Muscle layer of colon (tissue), 2 donors: ENCODE measurements at regions not wholly inside any gene's neighbourhood (a gene's known extent, or its start where the extent isn't known, plus 50 kb on each side); places are given as distances from the start of the nearest gene placed in this dataset.

ENCODE experiments used
- H3K27ac ChIP-seq: one replicate; pipeline ENCODE4 v1.7.0; 2013; ENCODE audit warnings: low read depth, mild to moderate bottlenecking, low read length, moderate library complexity
- H3K27me3 ChIP-seq, 2 donors: one replicate each; pipeline ENCODE4 v1.7.0; 2013; ENCODE audit warnings: low read length in 2 of 2, mild to moderate bottlenecking in 2 of 2; ENCODE audit not compliant: insufficient read depth in 2 of 2, control insufficient read depth in 1 of 2
- H3K36me3 ChIP-seq: one replicate; pipeline ENCODE4 v1.7.0; 2013; ENCODE audit warnings: mild to moderate bottlenecking, low read length; ENCODE audit not compliant: insufficient read depth
- H3K4me1 ChIP-seq: one replicate; pipeline ENCODE4 v1.7.0; 2013; ENCODE audit warnings: mild to moderate bottlenecking, low read length; ENCODE audit not compliant: insufficient read depth
- H3K4me3 ChIP-seq, 2 donors: one replicate each; pipeline ENCODE4 v1.7.0; 2013; ENCODE audit warnings: low read length in 2 of 2, low read depth in 1 of 2, mild to moderate bottlenecking in 1 of 2, moderate library complexity in 1 of 2
- H3K9ac ChIP-seq: one replicate; pipeline ENCODE4 v1.7.0; 2013; ENCODE audit warnings: low read length
- H3K9me3 ChIP-seq: one replicate; pipeline ENCODE4 v1.7.0; 2013; ENCODE audit warnings: mild to moderate bottlenecking, low read length
- donor health status: abdominal sarcoma.
- donor health status: Adenocarcinoma of cecum.

DNA sequence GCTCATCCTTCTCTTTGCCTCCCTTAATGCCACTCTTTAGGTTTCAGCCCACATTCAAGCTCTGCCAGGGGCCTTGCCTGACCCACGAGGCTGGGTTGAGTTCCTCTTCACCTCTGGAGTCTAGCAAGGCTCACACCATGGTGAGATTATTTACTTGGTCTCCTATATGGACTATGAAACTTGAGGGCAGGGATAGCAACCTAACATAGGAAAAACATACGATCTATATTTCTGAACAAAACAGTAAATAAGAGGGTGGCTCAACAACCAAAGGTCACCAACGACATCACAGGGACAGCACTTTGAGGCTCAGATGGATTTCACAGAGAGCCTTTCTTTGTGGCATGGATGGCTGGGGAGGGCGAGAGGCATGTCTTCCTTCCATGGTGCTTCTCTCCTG, 197.0 kb downstream of the MAF start:
- H3K9ac ChIP-seq = no peak overlapping the region
- no peak overlapping the region for H3K27ac ChIP-seq
- no peaks in the 10 kb centered on the region for H3K36me3 ChIP-seq
- no peaks in the 10 kb centered on the region for H3K27me3 ChIP-seq
- no peaks in the 10 kb centered on the region for H3K4me1 ChIP-seq
- no peak overlapping the region for H3K4me3 ChIP-seq
- no peaks in the 10 kb centered on the region for H3K9me3 ChIP-seq

GRCh38 chr16:79402920-79403319, 197.6 kb downstream of the MAF start:
- H3K9me3 ChIP-seq = no peaks in the 10 kb centered on the region
- H3K9ac ChIP-seq = no peak overlapping the region
- no peak overlapping the region for H3K27ac ChIP-seq
- no peaks in the 10 kb centered on the region for H3K4me1 ChIP-seq
- no peaks in the 10 kb centered on the region for H3K27me3 ChIP-seq
- H3K36me3 ChIP-seq = no peaks in the 10 kb centered on the region
- H3K4me3 ChIP-seq = no peak overlapping the region

- H3K4me1 ChIP-seq = no peaks in the 10 kb centered on the region
- H3K9ac ChIP-seq = no peak overlapping the region
- H3K36me3 ChIP-seq = no peaks in the 10 kb centered on the region
- no peak overlapping the region for H3K27ac ChIP-seq
- no peaks in the 10 kb centered on the region for H3K27me3 ChIP-seq
- H3K4me3 ChIP-seq = no peak overlapping the region
- no peaks in the 10 kb centered on the region for H3K9me3 ChIP-seq
These were observed 198.2 kb downstream of the MAF start for GRCh38 chr16:79402356-79402755.

DNA sequence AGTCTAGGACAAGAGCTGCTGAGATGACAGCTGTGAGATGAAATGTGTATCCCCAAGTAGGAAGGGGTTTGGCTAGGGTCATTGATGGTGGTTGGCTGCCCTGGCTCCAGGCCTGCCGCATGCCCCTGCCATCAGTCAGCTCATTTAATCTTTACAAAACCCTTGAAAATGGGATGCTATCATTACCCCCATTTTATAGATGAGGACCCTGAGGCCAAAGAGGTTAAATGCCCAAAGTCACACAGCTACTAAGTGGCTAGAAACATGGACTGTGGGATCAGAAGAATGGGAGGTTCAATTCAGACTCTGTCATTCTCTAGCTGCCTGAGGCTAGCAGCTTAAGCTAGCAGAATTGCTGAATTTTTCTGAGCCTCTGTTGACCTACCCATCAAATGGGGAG, 198.8 kb downstream of the MAF start:
- no peaks in the 10 kb centered on the region for H3K36me3 ChIP-seq
- H3K9ac ChIP-seq = no peak overlapping the region
- H3K4me1 ChIP-seq = no peaks in the 10 kb centered on the region
- H3K27me3 ChIP-seq = no peaks in the 10 kb centered on the region
- no peak overlapping the region for H3K4me3 ChIP-seq
- no peak overlapping the region for H3K27ac ChIP-seq
- no peaks in the 10 kb centered on the region for H3K9me3 ChIP-seq

GRCh38 chr16:79401157-79401556, 199.4 kb downstream of the MAF start:
- H3K4me1 ChIP-seq = no peaks in the 10 kb centered on the region
- H3K4me3 ChIP-seq = no peak overlapping the region
- no peak overlapping the region for H3K9ac ChIP-seq
- no peaks in the 10 kb centered on the region for H3K27me3 ChIP-seq
- H3K36me3 ChIP-seq = no peaks in the 10 kb centered on the region
- no peak overlapping the region for H3K27ac ChIP-seq
- no peaks in the 10 kb centered on the region for H3K9me3 ChIP-seq

GRCh38 chr16:79400462-79401149, 199.9 kb downstream of the MAF start:
- Histone ChIP-seq H3K27ac (no peak overlapping the region), H3K36me3 (no peaks in the 10 kb centered on the region), H3K9me3 (no peaks in the 10 kb centered on the region), H3K27me3 (no peaks in the 10 kb centered on the region), H3K4me3 (no peak overlapping the region), H3K9ac (no peak overlapping the region), H3K4me1 (no peaks in the 10 kb centered on the region)

GRCh38 chr16:79395591-79395990, 204.9 kb downstream of the MAF start:
- Histone ChIP-seq H3K27ac (no peak overlapping the region), H3K4me1 (no peaks in the 10 kb centered on the region), H3K36me3 (no peaks in the 10 kb centered on the region), H3K9ac (no peak overlapping the region), H3K27me3 (no peaks in the 10 kb centered on the region), H3K9me3 (no peaks in the 10 kb centered on the region), H3K4me3 (no peak overlapping the region)

DNA sequence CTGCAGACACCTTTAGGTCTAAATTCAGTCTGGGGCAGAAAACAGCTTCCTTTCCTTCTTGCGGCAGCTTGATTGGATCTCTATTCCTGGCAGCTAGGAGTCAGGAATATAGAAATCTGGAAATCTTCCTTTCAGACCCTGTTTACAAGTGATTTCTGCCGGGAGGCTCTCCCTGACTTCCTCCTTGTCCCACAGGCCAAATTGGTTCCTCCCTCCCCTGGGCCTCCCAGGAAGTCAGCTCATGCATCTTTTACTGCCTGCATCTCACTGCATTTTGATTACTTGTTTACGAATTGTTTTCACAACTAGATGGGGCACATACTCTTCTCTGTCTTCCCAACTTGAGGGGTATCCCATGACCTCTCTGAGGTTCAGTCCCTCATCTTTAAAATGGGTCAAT, 206.3 kb downstream of the MAF start:
- no peaks in the 10 kb centered on the region for H3K27me3 ChIP-seq
- no peaks in the 10 kb centered on the region for H3K4me1 ChIP-seq
- no peak overlapping the region for H3K9ac ChIP-seq
- H3K9me3 ChIP-seq = no peaks in the 10 kb centered on the region
- H3K27ac ChIP-seq = no peak overlapping the region
- H3K36me3 ChIP-seq = no peaks in the 10 kb centered on the region
- H3K4me3 ChIP-seq = no peak overlapping the region

DNA sequence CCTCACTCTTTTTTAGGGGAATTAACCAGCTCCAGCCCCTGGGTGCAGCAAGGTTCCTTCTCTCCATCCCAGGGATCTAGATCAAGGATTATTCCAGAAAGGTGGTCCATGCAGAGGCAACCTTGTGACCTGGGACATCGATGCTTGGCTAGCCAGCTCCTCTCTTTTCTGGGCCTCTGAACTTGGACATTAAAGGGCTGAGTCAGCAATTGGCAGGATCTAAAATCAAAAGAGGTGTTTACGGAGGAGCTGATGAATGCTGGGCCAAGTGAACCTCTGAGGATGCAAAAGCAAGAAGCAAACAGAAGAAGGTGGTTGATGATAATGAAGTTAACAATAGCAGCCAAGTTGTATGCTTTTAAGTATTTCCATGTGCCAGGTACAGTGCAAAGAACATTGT, 207.0 kb downstream of the MAF start:
- Histone ChIP-seq H3K27ac (no peak overlapping the region), H3K9ac (no peak overlapping the region), H3K4me3 (no peak overlapping the region), H3K4me1 (no peaks in the 10 kb centered on the region), H3K27me3 (no peaks in the 10 kb centered on the region), H3K9me3 (no peaks in the 10 kb centered on the region), H3K36me3 (no peaks in the 10 kb centered on the region)

GRCh38 chr16:79393127-79393526, 207.4 kb downstream of the MAF start:
- Histone ChIP-seq H3K9me3 (no peaks in the 10 kb centered on the region), H3K27ac (no peak overlapping the region), H3K4me1 (no peaks in the 10 kb centered on the region), H3K27me3 (no peaks in the 10 kb centered on the region), H3K9ac (no peak overlapping the region), H3K4me3 (no peak overlapping the region), H3K36me3 (no peaks in the 10 kb centered on the region)

DNA sequence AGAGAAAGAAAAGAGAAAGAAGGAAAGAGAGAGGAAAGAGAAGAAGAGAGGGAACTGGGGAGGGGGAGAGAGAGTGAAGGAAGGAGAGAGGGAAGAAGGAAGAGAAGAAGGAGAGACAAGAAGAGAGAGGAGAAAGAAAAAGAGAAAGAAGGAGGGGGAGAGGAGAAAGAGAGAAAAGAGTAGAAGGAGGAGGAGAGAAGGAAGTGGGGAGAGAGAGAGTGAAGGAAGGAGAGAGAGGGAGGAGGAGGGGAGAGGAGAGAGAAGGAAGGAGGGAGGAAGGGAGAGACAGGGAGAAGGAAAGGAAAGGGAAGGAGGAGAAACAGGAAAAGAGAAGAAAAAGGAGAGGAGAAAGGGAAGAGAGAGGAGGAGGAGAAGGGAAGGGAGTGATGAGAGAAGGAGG, 208.5 kb downstream of the MAF start:
- H3K9me3 ChIP-seq = no peaks in the 10 kb centered on the region
- H3K36me3 ChIP-seq = no peaks in the 10 kb centered on the region
- H3K9ac ChIP-seq = no peak overlapping the region
- no peaks in the 10 kb centered on the region for H3K27me3 ChIP-seq
- no peaks in the 10 kb centered on the region for H3K4me1 ChIP-seq
- H3K4me3 ChIP-seq = no peak overlapping the region
- H3K27ac ChIP-seq = no peak overlapping the region

DNA sequence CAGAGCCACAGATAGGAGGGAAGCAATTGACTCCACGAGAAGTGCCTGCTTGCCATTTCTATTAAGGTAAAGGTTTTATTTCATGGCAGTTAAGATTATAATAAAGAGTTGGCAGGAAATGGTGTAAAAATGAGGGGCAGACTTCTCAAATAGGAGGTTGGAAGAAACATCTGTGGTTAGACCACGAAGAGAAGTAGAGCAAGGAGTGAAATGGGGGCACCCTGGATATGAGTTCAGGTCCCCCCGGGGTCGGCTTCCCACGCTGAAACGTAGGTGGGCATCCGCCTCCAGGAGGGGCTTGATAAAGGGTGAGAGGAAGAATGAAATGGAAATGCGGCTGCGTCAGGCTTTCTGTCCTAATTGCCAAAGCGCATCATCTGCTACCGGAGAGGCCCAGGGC, 209.1 kb downstream of the MAF start:
- no peaks in the 10 kb centered on the region for H3K36me3 ChIP-seq
- no peak overlapping the region for H3K9ac ChIP-seq
- H3K9me3 ChIP-seq = no peaks in the 10 kb centered on the region
- H3K27ac ChIP-seq = no peak overlapping the region
- no peaks in the 10 kb centered on the region for H3K27me3 ChIP-seq
- no peaks in the 10 kb centered on the region for H3K4me1 ChIP-seq
- H3K4me3 ChIP-seq = no peak overlapping the region
